ENCODE measurements at regions not wholly inside any gene's neighbourhood (a gene's known extent, or its start where the extent isn't known, plus 50 kb on each side); places are given as distances from the start of the nearest gene placed in this dataset.

- intact Hi-C loops (cut with micrococcal nuclease) = no loop called here
- Mint-ChIP-seq H3K4me3 (no peak overlapping the region), H3K27ac (no peak overlapping the region), H3K9me3 (ENCODE audit: insufficient read depth) (peaks cover 2% of the 10 kb centered on the region), H3K27me3 (no peaks in the 10 kb centered on the region), H3K4me1 (no peaks in the 10 kb centered on the region)
- POLR2A ChIA-PET = no interaction called here
- Histone ChIP-seq H4K20me1 (ENCODE audit: control insufficient read depth, insufficient read depth, low read length, poor library complexity, severe bottlenecking) (no peaks in the 10 kb centered on the region), H3K4me3 (ENCODE audit: control extremely low read depth in 1 of 5, extremely low read depth in 1 of 5, insufficient read depth in 1 of 5, low read depth in 2 of 5, low read length in 4 of 5) (no peak overlapping the region), H3K9me3 (ENCODE audit: control extremely low read depth in 1 of 3, control insufficient read depth in 2 of 3, insufficient read depth in 1 of 3, low read length in 2 of 3) (peaks cover 0 to 25% (median 0%) of the 10 kb centered on the region in 3 donors), H3K27ac (ENCODE audit: low read length in 2 of 2) (no peak overlapping the region), H3K4me1 (ENCODE audit: control insufficient read depth in 2 of 2, insufficient read depth in 2 of 2, low read length in 2 of 2) (no peaks in the 10 kb centered on the region), H3K9ac (ENCODE audit: low read length) (no peak overlapping the region), H3K27me3 (replicated peaks in 1 of 4; ENCODE audit: control extremely low read depth in 1 of 4, control insufficient read depth in 3 of 4, insufficient read depth in 4 of 4, low read length in 3 of 4) (no peaks in the 10 kb centered on the region), H2AFZ (ENCODE audit: insufficient read depth, low read depth, low read length, poor library complexity, severe bottlenecking) (no peak overlapping the region), H3K4me2 (replicated peaks; ENCODE audit: low read depth, low read length, poor library complexity, severe bottlenecking) (no peak overlapping the region), H3K36me3 (replicated peaks in 1 of 2; ENCODE audit: control extremely low read depth in 1 of 2, control insufficient read depth in 1 of 2, extremely low read depth in 1 of 2, insufficient read depth in 2 of 2, low read length in 1 of 2) (no peaks in the 10 kb centered on the region), H3K79me2 (ENCODE audit: control insufficient read depth, insufficient read depth, low read length) (no peaks in the 10 kb centered on the region)
- 88% methylated on average over 5 of the region's 5 CpGs for WGBS (ENCODE audit: insufficient coverage)
- TF ChIP-seq CTCF (IDR thresholded peaks at IDR 0.05) = no peak
- TF ChIP-seq EZH2 (IDR thresholded peaks at IDR 0.05; ENCODE audit: borderline replicate concordance, insufficient read depth, low read depth, low read length, poor library complexity, severe bottlenecking) = no peak
- DNase-seq (no peak), ATAC-seq (ENCODE audit: low read depth) (no peak)
- CTCF ChIA-PET = no interaction called here
Measured at GRCh38 chr2:238557431-238557830, 130.7 kb downstream of the ASB1 start.

GRCh38 chr2:238557936-238558335 is 131.2 kb downstream of the ASB1 start:
- Histone ChIP-seq H3K27ac (ENCODE audit: low read length in 2 of 2) (no peak overlapping the region), H3K27me3 (replicated peaks in 1 of 4; ENCODE audit: control extremely low read depth in 1 of 4, control insufficient read depth in 3 of 4, insufficient read depth in 4 of 4, low read length in 3 of 4) (no peaks in the 10 kb centered on the region), H3K9me3 (ENCODE audit: control extremely low read depth in 1 of 3, control insufficient read depth in 2 of 3, insufficient read depth in 1 of 3, low read length in 2 of 3) (peaks cover 0 to 21% (median 0%) of the 10 kb centered on the region in 3 donors), H3K4me1 (ENCODE audit: control insufficient read depth in 2 of 2, insufficient read depth in 2 of 2, low read length in 2 of 2) (no peaks in the 10 kb centered on the region), H2AFZ (ENCODE audit: insufficient read depth, low read depth, low read length, poor library complexity, severe bottlenecking) (no peak overlapping the region), H3K9ac (ENCODE audit: low read length) (no peak overlapping the region), H3K4me3 (ENCODE audit: control extremely low read depth in 1 of 5, extremely low read depth in 1 of 5, insufficient read depth in 1 of 5, low read depth in 2 of 5, low read length in 4 of 5) (no peak overlapping the region), H3K4me2 (replicated peaks; ENCODE audit: low read depth, low read length, poor library complexity, severe bottlenecking) (no peak overlapping the region), H4K20me1 (ENCODE audit: control insufficient read depth, insufficient read depth, low read length, poor library complexity, severe bottlenecking) (no peaks in the 10 kb centered on the region), H3K79me2 (ENCODE audit: control insufficient read depth, insufficient read depth, low read length) (no peaks in the 10 kb centered on the region), H3K36me3 (replicated peaks in 1 of 2; ENCODE audit: control extremely low read depth in 1 of 2, control insufficient read depth in 1 of 2, extremely low read depth in 1 of 2, insufficient read depth in 2 of 2, low read length in 1 of 2) (no peaks in the 10 kb centered on the region)
- TF ChIP-seq EZH2 (IDR thresholded peaks at IDR 0.05; ENCODE audit: borderline replicate concordance, insufficient read depth, low read depth, low read length, poor library complexity, severe bottlenecking) (no peak), CTCF (IDR thresholded peaks at IDR 0.05) (no peak)
- 80% methylated on average over 10 of the region's 11 CpGs for WGBS (ENCODE audit: insufficient coverage)
- no peak overlapping the region for H3K4me3 Mint-ChIP-seq
- peaks cover 2% of the 10 kb centered on the region for H3K9me3 Mint-ChIP-seq (ENCODE audit: insufficient read depth)
- H3K4me1 Mint-ChIP-seq = no peaks in the 10 kb centered on the region
- H3K27ac Mint-ChIP-seq = no peak overlapping the region
- ATAC-seq (ENCODE audit: low read depth) (no peak), DNase-seq (no peak)
- CTCF ChIA-PET = no interaction called here
- POLR2A ChIA-PET = no interaction called here
- no peaks in the 10 kb centered on the region for H3K27me3 Mint-ChIP-seq
- intact Hi-C loops (cut with micrococcal nuclease) = no loop called here

All from B cell (primary cell).